GM12878 (cell line): ENCODE measurements at regions not wholly inside any gene's neighbourhood (a gene's known extent, or its start where the extent isn't known, plus 50 kb on each side); places are given as distances from the start of the nearest gene placed in this dataset.

ENCODE experiments used
- ATAC-seq: fragments of 200-7000 bp; cut with Tn5 transposase; 3 replicates; pipeline ENCODE4 v1.9.1; 2020; ENCODE audit warnings: mild to moderate bottlenecking, moderate library complexity
- BruUV-seq: library from RNA; stranded (reverse); fragments of 400-500 nt; replicated peaks from 2 replicates; lab custom pipeline; 2021; lab: Mats Ljungman, UMichigan
- CTCF ChIA-PET: fragments of 300-600 bp; sonication (Branson Sonifier 250); formaldehyde crosslinking; extraction: SDS; loops from one replicate; lab custom pipeline; 2021; ENCODE audit warnings: inconsistent platforms; lab: Yijun Ruan, JAX
- POLR2A ChIA-PET: fragments of 350-600 bp; formaldehyde crosslinking; extraction: SDS; loops from one replicate; lab custom pipeline; 2021; ENCODE audit warnings: inconsistent platforms; lab: Charles Lee
- RAD21 ChIA-PET: fragments of 300-600 bp; sonication (Branson Sonifier 250); formaldehyde crosslinking; loops from one replicate; lab custom pipeline; 2023; ENCODE audit warnings: antibody characterized with exemption; ENCODE audit not compliant: unreplicated experiment; lab: Charles Lee
- SMC1A ChIA-PET: fragments of 300-600 bp; sonication (Branson Sonifier 250); formaldehyde crosslinking; loops from one replicate; lab custom pipeline; 2023; ENCODE audit not compliant: unreplicated experiment, uncharacterized antibody; lab: Charles Lee
- DNase-seq: peaks from one replicate; pipeline ENCODE4 v3.0.0-alpha.2; 2011; ENCODE audit warnings: low read depth, low spot score
- FAIRE-seq: peaks from 3 replicates; lab custom pipeline; 2011; peaks lifted over from hg19 to GRCh38; lab: Jason Lieb, UNC
- H2AFZ ChIP-seq: 2 replicates; pipeline ENCODE4 v1.6.0; 2011; ENCODE audit warnings: low read depth, low read length, control low read depth; ENCODE audit not compliant: control insufficient read depth
- H3K27ac ChIP-seq: 2 replicates; pipeline ENCODE4 v1.5.1; 2011; ENCODE audit warnings: control low read depth; ENCODE audit not compliant: control insufficient read depth, insufficient read depth
- H3K27me3 ChIP-seq, 2 experiments: replicated peaks in 1 of 2; 2 replicates each; pipeline versions ENCODE4 v1.6.0 to v1.6.1; 2011; ENCODE audit warnings: low read length in 1 of 2; ENCODE audit not compliant: control insufficient read depth in 2 of 2, insufficient read depth in 2 of 2
- H3K36me3 ChIP-seq, 2 experiments: 2 replicates each; pipeline ENCODE4 v1.5.1; 2011; ENCODE audit warnings: low read length in 1 of 2; ENCODE audit not compliant: control insufficient read depth in 2 of 2, insufficient read depth in 2 of 2
- H3K4me1 ChIP-seq: 2 replicates; pipeline ENCODE4 v1.6.1; 2011; ENCODE audit warnings: mild to moderate bottlenecking, low read length, moderate library complexity, mixed read lengths; ENCODE audit not compliant: control insufficient read depth, insufficient read depth
- H3K4me2 ChIP-seq: 2 replicates; pipeline ENCODE4 v1.6.0; 2011; ENCODE audit warnings: control low read depth; ENCODE audit not compliant: control insufficient read depth, insufficient read depth
- H3K4me3 ChIP-seq: fragments of 200-600 bp; sonication (generic); 2 replicates; pipeline ENCODE4 v1.5.1; 2016
- H3K79me2 ChIP-seq: 2 replicates; pipeline ENCODE4 v1.6.0; 2011; ENCODE audit warnings: low read length; ENCODE audit not compliant: control insufficient read depth, insufficient read depth
- H3K9ac ChIP-seq: 2 replicates; pipeline ENCODE4 v1.8.0; 2011; ENCODE audit warnings: low read length, control low read depth, mixed read lengths; ENCODE audit not compliant: control insufficient read depth, insufficient read depth
- H3K9me3 ChIP-seq: replicated peaks from 3 replicates; pipeline ENCODE4 v1.5.1; 2011; ENCODE audit warnings: mild to moderate bottlenecking, low read length; ENCODE audit not compliant: control insufficient read depth, insufficient read depth
- H4K20me1 ChIP-seq: 2 replicates; pipeline ENCODE4 v1.6.0; 2011; ENCODE audit not compliant: control insufficient read depth, insufficient read depth
- DPF2 ChIP-seq: fragments of 450-650 bp; IDR thresholded peaks from 2 replicates; pipeline ENCODE4 v1.6.1; 2017; ENCODE audit warnings: mild to moderate bottlenecking
- GABPA ChIP-seq: IDR thresholded peaks from 2 replicates; pipeline ENCODE4 v1.6.1; 2014; ENCODE audit warnings: antibody characterized with exemption, low read depth, mild to moderate bottlenecking, inconsistent platforms
- GATAD2B ChIP-seq: fragments of 450-650 bp; conservative IDR thresholded peaks from 2 replicates; pipeline ENCODE4 v1.6.1; 2017; ENCODE audit warnings: low read depth, mild to moderate bottlenecking, moderate library complexity
- NKRF ChIP-seq: fragments of 450-650 bp; conservative IDR thresholded peaks from 2 replicates; pipeline ENCODE4 v1.6.1; 2017; ENCODE audit warnings: mild to moderate bottlenecking, moderate library complexity
- RAD21 ChIP-seq: IDR thresholded peaks from 2 replicates; pipeline ENCODE4 v1.6.1; 2011; ENCODE audit warnings: mild to moderate bottlenecking, low read depth, low read length, moderate library complexity; ENCODE audit not compliant: insufficient read depth
- SIX5 ChIP-seq: IDR thresholded peaks from 2 replicates; pipeline ENCODE4 v1.6.1; 2011; ENCODE audit warnings: mild to moderate bottlenecking, low read depth, low read length, moderate library complexity; ENCODE audit not compliant: severe bottlenecking
- SRF ChIP-seq, 2 experiments: IDR thresholded peaks; 2 replicates each; pipeline ENCODE4 v1.6.1; 2011; ENCODE audit warnings: low read depth in 2 of 2, low read length in 2 of 2, mild to moderate bottlenecking in 1 of 2, moderate library complexity in 1 of 2
- TAF1 ChIP-seq: IDR thresholded peaks from 2 replicates; pipeline ENCODE4 v1.6.1; 2011; ENCODE audit warnings: mild to moderate bottlenecking, low read depth, low read length, borderline replicate concordance
- TBL1XR1 ChIP-seq: IDR thresholded peaks from 2 replicates; pipeline ENCODE4 v1.6.1; 2012; ENCODE audit warnings: low read depth, low read length, improper control_type of control experiment
- WRNIP1 ChIP-seq: IDR thresholded peaks from 2 replicates; pipeline ENCODE4 v1.6.1; 2011; ENCODE audit warnings: low read depth, low read length, improper control_type of control experiment, borderline replicate concordance
- ZBTB11 ChIP-seq: fragments of 450-650 bp; formaldehyde crosslinking; IDR thresholded peaks from 2 replicates; pipeline ENCODE4 v1.5.0; 2022; ENCODE audit warnings: mild to moderate bottlenecking, missing genetic modification characterization
- ZNF24 ChIP-seq: fragments of 450-650 bp; IDR thresholded peaks from 2 replicates; pipeline ENCODE4 v1.6.1; 2017; ENCODE audit warnings: antibody characterized with exemption, mild to moderate bottlenecking
- ZNF274 ChIP-seq: IDR thresholded peaks from one replicate; pipeline ENCODE4 v1.8.0; 2011; ENCODE audit not compliant: insufficient read length, insufficient read depth
- ZNF687 ChIP-seq: fragments of 450-650 bp; IDR thresholded peaks from 2 replicates; pipeline ENCODE4 v1.6.1; 2017; ENCODE audit warnings: mild to moderate bottlenecking, moderate library complexity
- WGBS: methylation state at CpG from one replicate; pipeline ENCODE4 v1.1.6; 2016; ENCODE audit warnings: low lambda C conversion rate; ENCODE audit not compliant: insufficient replicate concordance, insufficient coverage; ENCODE audit errors: missing lambda C conversion rate; 5-methylcytosine and 5-hydroxymethylcytosine counted together
- in situ Hi-C: fragments of 300-500 bp; cut with MboI; formaldehyde crosslinking; loops from 9 replicates; pipeline ENCODE4 v1.14.3; 2018; ENCODE audit warnings: mixed read lengths
- intact Hi-C: fragments of 100-400 bp; cut with micrococcal nuclease; formaldehyde crosslinking; loops from one replicate; pipeline ENCODE4 v1.14.2; 2022; ENCODE audit not compliant: unreplicated experiment

- SMC1A ChIA-PET = no interaction called here
- BruUV-seq = no TSS peak
These were observed 82.5 kb upstream of the SMIM23 start for GRCh38 chr5:171703146-171703545.

More at GRCh38 chr5:171703146-171703545, 82.5 kb upstream of the SMIM23 start:
- Histone ChIP-seq H4K20me1 (no peaks in the 10 kb centered on the region), H3K9ac (no peak overlapping the region), H3K27me3 (peaks cover 0 to 5% of the 10 kb centered on the region in 2 experiments; a peak in 2 of 4 replicates), H3K4me2 (no peak overlapping the region), H3K27ac (no peak overlapping the region), H2AFZ (no peak overlapping the region), H3K4me1 (no peaks in the 10 kb centered on the region), H3K4me3 (no peak overlapping the region), H3K9me3 (no peaks in the 10 kb centered on the region), H3K79me2 (no peaks in the 10 kb centered on the region), H3K36me3 (no peaks in the 10 kb centered on the region)
- ATAC-seq (no peak), FAIRE-seq (no peak), DNase-seq (no peak)
- ChIA-PET RAD21 (no interaction called here), CTCF (no interaction called here), POLR2A (no interaction called here)
- no peak for TF ChIP-seq NKRF
- TF ChIP-seq TBL1XR1 = no peak
- no peak for TF ChIP-seq DPF2
- no peak for TF ChIP-seq ZNF274
- TF ChIP-seq ZBTB11 (CRISPR knock-in tag) = no peak
- TF ChIP-seq ZNF687 = no peak
- no peak for TF ChIP-seq WRNIP1
- TF ChIP-seq TAF1 = no peak
- no peak for TF ChIP-seq RAD21
- no peak for TF ChIP-seq SRF (IDR thresholded peaks at IDR 0.05; ENCODE audit: low read depth in 2 of 2, low read length in 2 of 2)
- TF ChIP-seq SIX5 = no peak
- no peak for TF ChIP-seq ZNF24
- TF ChIP-seq GATAD2B = no peak
- no peak for TF ChIP-seq GABPA
- 38% methylated on average over 11 of the region's 11 CpGs for WGBS
- intact Hi-C loops = no loop called here
- in situ Hi-C loops = no loop called here
